GM21423 (cell line): ENCODE measurements at regions not wholly inside any gene's neighbourhood (a gene's known extent, or its start where the extent isn't known, plus 50 kb on each side); places are given as distances from the start of the nearest gene placed in this dataset.
"Not testable (repeated sequence)": the region's sequence is repeated elsewhere in the genome, so short reads cannot be mapped to it uniquely, and the experiment has no call there.

Experiments
- ATAC-seq: cut with Tn5 transposase; IDR thresholded peaks from one replicate; pipeline ENCODE4 v1.9.1; 2021; ENCODE audit warnings: mild to moderate bottlenecking, moderate library complexity; ENCODE audit not compliant: unreplicated experiment

DNA sequence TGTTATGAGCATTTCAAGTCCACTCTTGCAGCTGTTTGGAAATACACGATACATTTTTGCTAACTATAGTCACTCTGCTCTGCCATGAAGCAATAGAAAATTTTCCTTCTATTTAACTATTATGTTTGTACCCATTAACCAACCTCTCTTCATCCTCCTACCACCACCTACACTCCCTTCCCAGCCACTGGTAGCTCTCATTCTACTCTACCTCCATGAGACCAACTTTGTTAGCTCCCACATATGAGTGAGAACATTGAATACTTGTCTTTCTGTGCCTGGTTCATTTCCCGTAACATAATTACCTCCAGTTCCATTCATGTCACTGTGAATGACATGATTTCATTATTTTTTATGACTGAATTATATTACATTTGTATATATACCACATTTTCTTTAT, 505.9 kb upstream of the CCNG1 start:
- ATAC-seq: no peak

DNA sequence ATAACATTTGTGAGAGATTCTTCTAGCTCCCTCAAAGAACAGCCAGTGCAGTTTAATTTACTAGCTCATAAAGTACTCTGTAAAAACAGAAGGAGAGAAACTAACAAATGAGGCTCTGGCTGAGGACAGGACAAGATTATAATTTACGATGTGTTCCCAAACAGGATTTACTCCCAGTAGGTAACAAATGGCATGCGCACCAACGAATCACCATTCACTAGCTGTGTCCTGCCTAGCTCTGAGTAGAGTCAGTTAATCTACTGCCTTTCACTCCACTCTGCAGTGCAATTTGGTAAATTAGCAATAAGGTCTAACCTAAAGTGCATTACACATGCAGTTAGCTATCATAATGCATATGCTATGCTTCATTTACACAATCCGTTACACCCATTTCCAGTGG, 497.4 kb upstream of the CCNG1 start:
- no peak for ATAC-seq

DNA sequence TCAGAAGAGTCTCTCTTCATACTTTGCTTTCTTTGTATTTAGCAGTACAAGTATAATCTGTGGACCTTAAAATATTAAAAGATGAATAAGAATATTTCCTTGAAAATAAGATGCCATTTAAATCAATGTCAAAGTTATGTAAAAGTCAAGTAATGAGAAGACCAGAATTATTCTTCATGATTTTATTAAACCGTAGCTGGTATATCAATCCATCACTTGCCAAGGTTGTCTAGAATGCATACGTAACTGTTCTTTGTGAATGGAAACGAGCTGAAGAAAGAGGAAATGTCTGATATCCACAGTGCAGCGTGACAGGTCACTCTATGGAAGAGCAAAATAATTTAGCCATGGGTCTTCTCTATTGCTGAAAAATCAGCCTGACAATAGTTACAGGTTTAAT, 488.7 kb upstream of the CCNG1 start:
- ATAC-seq: no peak

DNA sequence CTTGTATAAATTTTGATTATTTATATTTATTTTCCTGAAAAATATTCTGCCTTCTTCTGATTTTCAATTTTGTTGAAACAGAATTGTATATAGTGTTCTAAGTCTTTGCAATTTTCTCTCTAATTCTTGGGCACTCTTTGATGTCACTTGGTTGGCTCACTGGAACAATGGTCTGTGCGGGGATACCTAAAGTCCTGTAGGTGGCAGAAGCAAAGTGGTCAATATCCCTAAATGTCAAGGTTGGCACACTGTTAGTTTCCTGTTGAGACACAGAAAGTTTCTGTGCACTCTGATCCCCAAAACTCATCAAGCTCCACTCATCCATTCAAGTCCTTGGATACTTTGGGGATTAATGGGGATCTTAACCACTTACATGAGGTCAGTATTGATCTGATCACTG, 480.8 kb upstream of the CCNG1 start:
- no peak for ATAC-seq

DNA sequence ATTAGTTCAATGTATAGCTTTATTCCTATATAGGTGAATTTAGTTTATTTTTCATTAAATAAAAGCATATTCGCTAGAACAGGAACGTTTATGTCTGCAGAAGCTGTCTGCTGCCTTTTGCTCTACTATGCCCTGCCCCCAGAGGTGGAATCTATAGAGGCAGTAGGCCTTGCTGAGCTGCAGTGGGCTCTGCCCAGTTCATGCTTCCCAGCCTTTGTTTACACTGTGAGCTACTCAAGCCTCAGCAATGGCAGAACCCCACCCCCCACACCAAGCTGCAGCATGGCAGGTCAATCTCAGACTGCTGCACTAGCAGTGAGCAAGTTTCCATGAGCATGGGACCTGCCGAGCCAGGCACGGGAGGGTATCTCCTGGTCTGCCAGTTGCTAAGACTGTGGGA, 473.3 kb upstream of the CCNG1 start:
- ATAC-seq: not testable (repeated sequence)

DNA sequence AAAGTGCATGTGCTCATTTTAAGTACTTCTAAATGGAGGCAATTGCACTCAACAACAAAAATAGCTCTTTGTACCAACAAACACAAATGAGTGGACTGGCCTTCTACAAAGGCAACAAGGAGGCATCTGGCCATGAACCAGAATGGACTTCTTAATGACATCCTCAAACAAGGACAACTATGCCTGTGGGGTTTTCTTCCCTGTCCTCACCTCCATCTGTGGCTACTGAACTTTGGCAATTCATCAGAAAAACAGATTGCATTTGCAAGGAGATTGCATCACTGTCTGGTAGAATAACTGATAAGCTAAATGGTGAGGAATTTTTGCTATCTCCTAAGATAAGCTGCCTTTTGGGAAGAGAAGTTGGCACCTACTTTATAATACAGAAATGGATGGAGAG, 447.3 kb upstream of the CCNG1 start:
- ATAC-seq: no peak

DNA sequence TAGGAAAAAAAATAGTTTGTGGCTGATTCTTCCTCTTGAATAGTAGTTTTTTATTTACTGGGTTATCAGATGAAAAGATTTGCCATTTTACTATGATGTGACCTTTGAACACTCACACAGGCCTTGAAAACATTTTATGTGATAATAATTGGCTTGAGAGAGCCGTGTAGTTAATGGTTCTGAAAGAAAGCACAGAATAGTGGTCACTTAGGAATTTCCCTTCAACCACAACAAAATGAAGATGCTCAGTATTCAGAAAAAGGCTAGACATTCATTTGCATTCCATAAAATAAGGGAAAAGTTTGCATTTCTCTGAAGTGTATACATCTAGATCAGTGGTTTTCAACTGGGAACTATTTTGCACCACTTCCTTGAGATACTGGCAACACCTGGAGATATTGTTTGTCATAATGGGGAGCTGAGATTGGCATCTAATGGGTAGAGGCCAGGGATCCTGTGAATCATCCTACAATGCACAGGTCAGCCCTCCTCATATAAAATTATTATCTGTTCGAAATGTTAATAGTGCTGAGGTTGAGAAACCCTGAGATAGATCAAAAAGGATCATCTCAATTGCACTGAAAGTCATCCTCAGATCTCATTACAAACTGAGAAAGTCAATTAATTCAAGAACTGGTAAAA, 446.4 kb upstream of the CCNG1 start:
- ATAC-seq: peak; percentile 78

DNA sequence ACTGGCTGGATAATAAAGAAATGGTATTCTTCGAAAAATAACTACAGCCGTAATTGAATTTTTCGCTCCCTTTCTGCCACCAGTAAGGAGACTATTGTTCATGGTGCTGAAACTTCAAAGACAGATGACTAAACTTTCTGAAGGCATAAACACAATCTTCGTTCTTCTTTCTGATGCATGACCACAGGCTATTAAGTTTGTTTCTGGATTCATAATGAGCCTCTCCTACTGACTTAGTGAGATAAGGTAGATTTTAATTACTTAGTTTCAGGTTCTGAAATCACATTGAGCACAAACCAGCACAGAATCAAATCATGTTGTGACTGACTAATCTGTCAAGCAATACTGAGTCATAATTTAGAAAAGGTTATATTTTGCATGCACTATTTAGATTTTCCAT, 441.8 kb upstream of the CCNG1 start:
- no peak for ATAC-seq

DNA sequence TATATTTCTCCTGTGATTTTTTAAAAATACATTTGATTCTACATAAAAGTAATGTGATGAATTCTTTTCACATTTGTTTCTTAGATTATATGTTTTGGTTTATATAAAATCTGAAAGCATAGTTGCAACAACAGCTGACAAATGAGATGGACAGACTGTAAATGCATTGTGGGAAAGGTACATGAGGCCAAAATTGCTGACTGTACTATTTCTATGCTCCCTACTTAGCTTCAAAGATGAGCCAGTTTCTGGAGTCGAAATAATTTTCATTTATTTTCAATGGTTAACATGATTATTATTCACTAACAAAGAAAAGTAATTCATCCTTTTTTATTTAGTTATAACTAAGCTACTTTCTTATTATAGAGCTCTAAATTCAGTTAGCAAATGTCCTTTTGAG, 441.3 kb upstream of the CCNG1 start:
- ATAC-seq: no peak

DNA sequence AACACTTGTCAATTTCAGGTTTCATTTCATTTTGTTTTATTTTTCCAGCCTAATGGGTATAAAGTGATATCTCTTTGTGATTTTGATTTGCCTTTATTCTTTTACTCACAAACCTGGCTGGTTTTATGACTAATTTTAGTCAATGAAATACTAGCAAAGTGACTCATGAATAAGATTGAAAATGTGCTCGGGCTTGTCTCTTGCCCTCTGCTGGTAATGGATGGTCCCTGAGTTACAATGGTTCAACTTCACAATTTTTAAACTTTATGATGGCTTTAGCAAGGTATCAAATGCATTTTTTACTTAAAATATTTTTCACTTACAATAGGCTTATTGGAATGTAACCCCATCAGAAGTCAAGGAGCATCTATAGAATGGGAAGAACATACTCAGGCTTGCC, 431.4 kb upstream of the CCNG1 start:
- ATAC-seq: no peak

DNA sequence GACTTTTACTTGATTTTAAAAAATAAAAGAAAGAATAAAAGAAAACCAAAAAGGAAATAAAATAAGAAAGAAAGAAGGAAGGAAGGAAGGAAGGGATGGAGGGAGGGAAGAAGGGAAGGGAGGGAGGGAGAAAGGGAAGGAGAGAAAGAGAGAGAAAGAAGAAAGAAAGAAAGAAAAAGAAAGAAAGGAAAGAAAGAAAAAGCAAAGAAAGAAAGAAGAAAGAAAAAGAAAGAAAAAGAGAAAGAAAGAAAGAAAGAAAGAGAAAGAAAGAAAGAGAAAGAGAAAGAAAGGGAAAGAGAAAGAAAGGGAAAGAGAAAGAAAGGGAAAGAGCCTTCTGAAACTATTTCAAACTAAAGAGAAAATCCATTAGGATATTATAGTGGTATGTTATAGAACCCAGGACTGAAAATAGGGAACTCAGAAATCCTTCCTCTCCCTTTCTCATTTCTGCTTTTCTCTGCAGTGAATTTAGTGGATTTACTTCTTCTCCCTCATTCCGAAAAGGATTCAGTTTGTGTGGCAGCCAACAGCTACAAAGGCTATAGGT, 414.7 kb upstream of the CCNG1 start:
- no peak for ATAC-seq

DNA sequence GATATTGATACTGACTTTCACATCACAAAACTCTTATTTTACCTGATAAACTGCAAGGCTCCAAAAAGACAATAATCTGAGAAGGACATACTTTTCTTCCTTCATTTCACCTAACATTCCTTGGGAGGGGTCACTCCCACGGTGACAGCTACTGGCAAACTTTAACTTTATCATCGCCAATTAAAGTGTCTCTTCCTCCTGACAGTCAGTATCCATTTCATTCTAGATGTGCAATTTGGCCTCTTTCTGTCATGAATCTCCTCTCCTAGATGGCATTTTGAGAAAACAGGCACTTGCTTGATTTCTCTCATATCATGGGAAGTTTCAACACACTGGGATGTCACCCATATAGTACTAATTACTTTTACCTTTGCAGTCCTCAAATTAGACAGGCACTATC, 413.5 kb upstream of the CCNG1 start:
- no peak for ATAC-seq

DNA sequence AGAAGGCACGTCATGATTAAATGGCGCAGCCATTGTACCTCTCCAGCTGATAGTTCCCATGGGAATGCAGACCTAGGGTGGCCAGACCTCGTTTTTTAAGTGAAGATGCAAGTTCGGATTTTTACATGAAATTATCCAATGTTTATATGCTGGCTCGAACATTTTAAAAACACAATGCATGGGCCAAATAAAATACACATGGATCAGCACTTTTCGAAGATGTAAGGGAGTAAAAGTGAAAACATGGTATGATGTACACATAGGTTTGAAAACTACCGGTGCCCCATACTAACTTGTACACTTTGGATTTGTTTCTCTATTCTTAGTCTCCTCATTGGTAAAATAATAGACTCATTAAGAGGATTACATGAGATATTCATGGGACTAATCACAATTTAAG, 412.5 kb upstream of the CCNG1 start:
- no peak for ATAC-seq

DNA sequence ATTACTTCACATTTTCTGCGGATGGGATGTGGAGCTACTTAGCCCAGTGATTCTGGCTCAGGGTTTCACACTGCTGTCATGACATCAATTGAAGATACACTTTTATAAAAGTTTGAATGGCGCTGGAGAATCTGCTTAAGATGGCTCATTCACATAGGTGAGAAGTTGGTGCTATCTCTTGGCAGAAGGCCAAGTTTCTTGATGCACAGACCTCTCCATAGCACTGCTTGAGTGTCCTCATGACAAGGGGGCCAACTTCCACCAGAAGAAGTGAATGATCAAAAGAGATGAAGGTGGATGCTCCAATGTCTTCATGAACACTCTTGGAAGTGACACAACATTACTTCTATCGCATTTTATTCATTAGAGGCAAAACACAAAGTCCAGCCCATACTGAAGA, 403.7 kb upstream of the CCNG1 start:
- no peak for ATAC-seq

DNA sequence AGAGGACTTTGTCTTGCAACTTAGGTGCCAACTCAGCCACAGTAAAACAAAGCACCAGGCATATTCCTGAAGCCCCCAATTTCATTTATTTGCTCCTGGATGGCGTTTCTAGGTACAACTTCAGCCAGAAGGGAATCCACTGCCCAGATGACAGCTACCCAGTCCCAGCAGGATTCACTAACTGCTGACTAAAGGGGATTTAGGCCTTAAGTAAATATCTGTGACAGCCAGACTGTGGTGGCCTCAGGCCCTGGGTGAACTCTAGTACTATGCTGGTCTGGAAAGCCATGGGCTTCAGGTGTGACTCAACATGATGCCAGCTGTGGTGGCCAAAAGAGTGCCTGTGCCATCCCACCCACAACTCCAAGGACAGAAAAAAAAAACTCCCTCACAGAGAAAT, 396.1 kb upstream of the CCNG1 start:
- no peak for ATAC-seq

DNA sequence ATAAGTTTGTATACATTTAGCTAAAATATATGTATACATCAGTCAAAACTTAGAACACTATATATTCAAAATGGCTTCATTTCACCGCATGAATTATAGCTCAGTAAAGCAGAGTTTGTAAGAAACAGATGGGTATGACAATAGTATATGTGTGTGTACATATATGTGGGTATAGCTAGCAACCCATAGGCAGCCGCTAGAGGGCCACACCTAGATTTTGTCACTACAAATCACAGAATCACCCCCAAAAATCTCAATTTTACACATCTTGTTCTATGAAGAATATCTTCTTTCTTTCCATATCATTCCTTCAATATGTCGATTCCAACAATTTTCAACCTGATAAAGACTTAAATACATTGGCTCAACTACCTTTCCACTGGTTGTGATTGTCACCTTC, 357.8 kb upstream of the CCNG1 start:
- no peak for ATAC-seq

DNA sequence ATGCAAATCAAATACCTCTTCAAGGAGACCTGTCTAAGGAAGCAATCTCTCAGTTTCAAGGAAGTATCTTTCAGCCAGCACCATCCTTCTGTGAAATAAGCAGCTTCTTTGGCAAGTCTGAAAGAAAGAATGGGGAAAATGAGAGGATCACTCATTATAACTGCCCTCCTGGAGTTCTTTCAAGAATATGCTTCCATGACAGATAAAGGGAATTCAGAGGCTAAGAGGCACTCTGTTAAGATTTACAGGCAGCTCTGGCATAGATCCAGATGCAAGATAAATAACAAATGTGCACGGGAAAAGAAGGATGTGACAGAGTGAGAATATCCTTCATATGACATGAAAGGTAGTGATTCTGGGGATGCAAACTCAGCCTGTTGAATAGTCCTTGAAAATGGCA, 348.2 kb upstream of the CCNG1 start:
- no peak for ATAC-seq

DNA sequence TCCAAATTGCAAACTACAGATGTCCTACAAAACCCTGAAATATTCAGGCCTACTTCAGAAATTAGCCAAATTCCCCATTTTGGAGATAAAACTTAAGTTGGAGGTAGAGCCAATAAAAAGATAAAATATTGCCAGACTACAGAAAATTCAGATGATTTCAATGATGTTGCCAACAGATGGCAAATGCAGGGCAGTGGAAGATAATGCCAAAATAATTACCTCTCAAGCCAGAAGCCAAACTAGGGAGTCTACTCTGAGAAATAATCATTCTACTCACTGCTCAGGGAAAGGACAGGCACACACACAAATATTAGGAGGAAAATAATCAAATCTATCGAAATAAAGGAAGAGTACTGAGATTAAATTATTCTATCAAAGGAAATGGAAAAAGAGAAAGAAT, 347.5 kb upstream of the CCNG1 start:
- ATAC-seq: no peak

DNA sequence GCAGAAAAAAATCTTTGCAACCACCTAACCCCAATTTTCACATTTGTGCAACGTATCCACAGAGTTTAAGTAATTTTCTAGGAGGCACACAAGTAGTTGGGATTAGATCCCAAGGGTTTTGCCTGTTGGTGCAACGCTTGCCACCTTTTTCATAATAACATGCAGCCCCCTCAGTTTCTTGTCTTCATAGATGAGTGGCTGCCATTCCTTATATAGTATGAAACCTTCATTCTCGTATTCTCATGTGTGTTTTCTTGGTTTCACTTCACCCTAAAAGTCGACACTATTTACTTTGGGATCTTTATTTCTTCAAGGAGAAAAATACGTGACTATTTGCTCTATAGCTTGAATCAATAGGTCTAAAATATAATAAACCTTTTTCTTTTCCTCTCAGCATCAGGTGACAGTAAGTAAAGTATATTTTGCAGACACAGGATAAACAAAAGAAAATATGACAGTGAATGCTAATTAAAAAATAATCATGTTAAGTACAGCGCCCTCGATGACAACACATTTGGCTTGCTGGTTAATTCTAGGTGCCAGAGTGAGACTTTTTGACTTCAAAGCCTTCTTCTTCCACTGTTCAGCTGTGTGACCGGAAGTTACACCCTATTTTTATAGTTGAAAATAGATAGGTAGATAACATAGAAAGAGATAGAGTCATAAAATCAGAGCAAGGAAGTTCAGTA, 342.8 kb upstream of the CCNG1 start:
- peak; percentile 79 for ATAC-seq

DNA sequence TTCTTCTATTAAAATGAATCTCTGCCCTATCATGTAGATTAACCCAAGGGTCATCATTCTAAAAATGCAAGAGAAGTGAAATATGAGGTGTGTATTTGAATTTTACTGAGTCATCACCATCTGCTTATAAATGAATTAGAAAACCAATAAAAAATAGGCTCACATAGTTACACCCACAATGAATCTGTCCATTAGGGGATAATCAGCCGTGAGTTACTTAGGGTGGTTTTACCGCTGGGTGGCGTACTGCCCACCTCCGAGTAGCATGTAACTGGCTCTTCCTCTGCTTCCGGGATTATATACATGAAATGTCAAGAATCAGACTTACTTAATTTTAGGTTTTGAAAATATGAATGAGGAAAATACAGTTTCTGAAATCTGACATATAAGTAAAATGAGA, 332.9 kb upstream of the CCNG1 start:
- no peak for ATAC-seq

DNA sequence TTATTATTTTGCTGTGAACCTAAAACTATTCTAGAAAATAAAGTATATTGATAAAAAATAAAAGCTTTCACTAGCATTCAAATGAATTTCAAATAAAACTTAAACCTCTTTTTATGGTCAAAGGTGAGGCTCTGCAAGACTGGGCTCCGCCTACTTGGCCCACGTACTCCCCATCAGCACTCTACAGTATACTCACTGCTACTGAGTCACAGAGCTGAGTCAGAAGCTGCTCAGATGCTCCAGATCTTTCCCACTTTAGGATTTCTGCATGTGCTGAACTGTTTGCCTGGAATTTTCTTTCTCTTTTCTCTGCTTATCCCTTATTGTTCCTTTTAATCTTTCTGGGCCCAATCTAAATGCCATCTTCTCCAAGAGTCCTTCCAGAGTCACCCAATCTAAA, 331.9 kb upstream of the CCNG1 start:
- ATAC-seq: no peak

DNA sequence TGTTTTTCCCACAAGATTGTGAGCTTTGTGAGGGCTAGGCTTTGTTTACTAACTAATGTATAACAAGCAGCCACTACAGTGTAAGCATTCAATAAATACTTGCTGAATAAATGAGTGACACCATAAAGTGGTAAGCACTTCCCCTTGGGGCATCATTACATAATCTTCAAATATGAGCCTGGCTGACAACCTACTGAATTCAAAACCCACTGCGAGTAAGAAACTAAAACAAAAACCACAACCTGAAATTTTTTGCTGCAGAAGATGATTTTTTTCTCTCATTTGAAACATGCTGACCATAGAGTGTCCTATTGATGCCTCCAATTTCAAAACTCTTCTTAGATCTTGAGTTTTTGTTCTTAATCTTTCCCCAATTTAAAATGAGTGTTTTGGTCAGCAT, 331.3 kb upstream of the CCNG1 start:
- no peak for ATAC-seq

DNA sequence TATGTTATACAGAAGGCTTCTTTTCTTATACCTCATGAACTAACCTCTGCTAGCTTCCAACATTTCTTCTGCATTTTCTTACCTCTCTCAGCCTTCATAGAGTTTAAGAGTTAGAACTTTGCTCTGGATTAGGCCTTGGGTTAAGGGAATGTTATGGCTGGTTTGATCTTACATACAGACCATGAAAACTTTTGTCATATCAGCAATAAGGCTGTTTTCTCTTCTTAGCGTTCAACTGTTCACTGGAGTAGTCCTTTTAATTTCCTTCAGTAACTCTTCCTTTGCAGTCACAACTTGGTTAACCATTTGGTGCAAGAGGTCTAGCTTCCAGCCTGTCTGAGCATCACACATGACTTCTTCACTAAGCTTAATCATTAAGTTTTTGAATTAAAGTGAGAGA, 329.0 kb upstream of the CCNG1 start:
- ATAC-seq: no peak
